ENCODE measurements at regions not wholly inside any gene's neighbourhood (a gene's known extent, or its start where the extent isn't known, plus 50 kb on each side); places are given as distances from the start of the nearest gene placed in this dataset.

- TF ChIP-seq CTCF (IDR thresholded peaks at IDR 0.05) (no peak), POLR2AphosphoS5 (IDR thresholded peaks at IDR 0.05) (no peak)
Measured at GRCh38 chr5:60243713-60244112, 350.2 kb upstream of the PDE4D start.

Measured in suprapubic skin (tissue), 3 donors.